Transverse colon (tissue), 4 donors: ENCODE measurements at regions not wholly inside any gene's neighbourhood (a gene's known extent, or its start where the extent isn't known, plus 50 kb on each side); places are given as distances from the start of the nearest gene placed in this dataset.

Experiments
- DNase-seq: peaks from one replicate; pipeline ENCODE4 v3.0.0-alpha.2; 2019
- H3K27ac ChIP-seq, 4 donors: fragments of 200-600 bp; sonication (generic); 2 replicates each; pipeline ENCODE4 v1.5.1; 2016 to 2018; ENCODE audit warnings: inconsistent platforms in 4 of 4
- H3K27me3 ChIP-seq: fragments of 200-600 bp; sonication (generic); 2 replicates; pipeline ENCODE4 v1.5.1; 2017; ENCODE audit warnings: inconsistent platforms
- H3K36me3 ChIP-seq, 4 donors: fragments of 200-600 bp; sonication (generic); 2 replicates each; pipeline ENCODE4 v1.5.1; 2017 to 2019; ENCODE audit warnings: inconsistent platforms in 4 of 4
- H3K4me1 ChIP-seq, 4 donors: fragments of 200-600 bp; sonication (generic); 2 replicates each; pipeline ENCODE4 v1.5.1; 2017 to 2020; ENCODE audit warnings: inconsistent platforms in 4 of 4
- H3K4me3 ChIP-seq, 4 donors: fragments of 200-600 bp; sonication (generic); 1 replicate in 1 of 4; 2 replicates in 3 of 4; pipeline versions ENCODE4 v1.5.1 to v1.6.1; 2017 to 2019; ENCODE audit warnings: inconsistent platforms in 4 of 4
- H3K9me3 ChIP-seq, 2 donors: fragments of 200-600 bp; sonication (generic); 2 replicates each; pipeline ENCODE4 v1.5.1; 2017 to 2019; ENCODE audit warnings: inconsistent platforms in 2 of 2
- EP300 ChIP-seq: sonication (generic); formaldehyde crosslinking; IDR thresholded peaks from one replicate; pipeline ENCODE4 v1.6.1; 2017; ENCODE audit warnings: antibody characterized with exemption, low read depth
- POLR2A ChIP-seq: fragments of 450-650 bp; IDR thresholded peaks from one replicate; pipeline ENCODE4 v1.6.1; 2016; ENCODE audit warnings: antibody characterized with exemption, mild to moderate bottlenecking, moderate library complexity
- POLR2AphosphoS5 ChIP-seq, 3 donors: sonication (generic); formaldehyde crosslinking; IDR thresholded peaks; one replicate each; pipeline ENCODE4 v1.6.1; 2016; ENCODE audit warnings: antibody characterized with exemption in 3 of 3
- WGBS, 2 donors: methylation state at CpG; one replicate each; pipeline ENCODE4 v1.1.5; 2018; ENCODE audit warnings: low coverage in 1 of 2; 5-methylcytosine and 5-hydroxymethylcytosine counted together
- in situ Hi-C, 4 donors: fragments of 200-750 bp; cut with MboI; loops; one replicate each; pipeline versions ENCODE4 v1.15.0 to v1.15.1; 2017; ENCODE audit warnings: low sequenced_read_pairs in 3 of 4, low pct_ligation_motif_present in 1 of 4, low pct_unique_long_range_greater_than_20kb in 1 of 4
- intact Hi-C: fragments of 100-400 bp; cut with DNase I; formaldehyde crosslinking; loops from one replicate; pipeline ENCODE4 v1.15.1; 2023; ENCODE audit warnings: low total_unique reads
- TF ChIP-seq, protein P1 (sequence below), 5 experiments: fragments of 200-600 bp in 3 of 5; fragments of 450-650 bp in 2 of 5; sonication (generic) in 3 of 5; IDR thresholded peaks; 1 replicate in 2 of 5; 2 replicates in 3 of 5; pipeline ENCODE4 v1.5.1; 2016 to 2017; ENCODE audit warnings: antibody characterized with exemption in 5 of 5, inconsistent platforms in 3 of 5, mild to moderate bottlenecking in 2 of 5, moderate library complexity in 1 of 5

- no peak for TF ChIP-seq POLR2A
- no peak for TF ChIP-seq EP300
- TF ChIP-seq, protein P1, sequence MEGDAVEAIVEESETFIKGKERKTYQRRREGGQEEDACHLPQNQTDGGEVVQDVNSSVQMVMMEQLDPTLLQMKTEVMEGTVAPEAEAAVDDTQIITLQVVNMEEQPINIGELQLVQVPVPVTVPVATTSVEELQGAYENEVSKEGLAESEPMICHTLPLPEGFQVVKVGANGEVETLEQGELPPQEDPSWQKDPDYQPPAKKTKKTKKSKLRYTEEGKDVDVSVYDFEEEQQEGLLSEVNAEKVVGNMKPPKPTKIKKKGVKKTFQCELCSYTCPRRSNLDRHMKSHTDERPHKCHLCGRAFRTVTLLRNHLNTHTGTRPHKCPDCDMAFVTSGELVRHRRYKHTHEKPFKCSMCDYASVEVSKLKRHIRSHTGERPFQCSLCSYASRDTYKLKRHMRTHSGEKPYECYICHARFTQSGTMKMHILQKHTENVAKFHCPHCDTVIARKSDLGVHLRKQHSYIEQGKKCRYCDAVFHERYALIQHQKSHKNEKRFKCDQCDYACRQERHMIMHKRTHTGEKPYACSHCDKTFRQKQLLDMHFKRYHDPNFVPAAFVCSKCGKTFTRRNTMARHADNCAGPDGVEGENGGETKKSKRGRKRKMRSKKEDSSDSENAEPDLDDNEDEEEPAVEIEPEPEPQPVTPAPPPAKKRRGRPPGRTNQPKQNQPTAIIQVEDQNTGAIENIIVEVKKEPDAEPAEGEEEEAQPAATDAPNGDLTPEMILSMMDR (IDR thresholded peaks at IDR 0.05) = no peak
- no peak for TF ChIP-seq POLR2AphosphoS5 (IDR thresholded peaks at IDR 0.05)
- intact Hi-C loops = no loop called here
- H3K9me3 ChIP-seq = no peaks in the 10 kb centered on the region
Observed at GRCh38 chr13:63540061-63540460, 2124.4 kb upstream of the PCDH20 start.

GRCh38 chr13:63517371-63517770 is 2101.7 kb upstream of the PCDH20 start:
- 57 to 68% methylated on average over 8 to 9 of the region's 9 CpGs for WGBS, 2 donors
- in situ Hi-C loops (no loop called here), intact Hi-C loops (no loop called here)
- Histone ChIP-seq H3K9me3 (no peaks in the 10 kb centered on the region), H3K4me3 (no peak overlapping the region), H3K4me1 (no peaks in the 10 kb centered on the region), H3K36me3 (no peaks in the 10 kb centered on the region), H3K27ac (no peak overlapping the region), H3K27me3 (no peaks in the 10 kb centered on the region)
- no peak for DNase-seq
- no peak for TF ChIP-seq POLR2A
- no peak for TF ChIP-seq POLR2AphosphoS5 (IDR thresholded peaks at IDR 0.05)
- TF ChIP-seq, protein P1 (IDR thresholded peaks at IDR 0.05) = no peak
- no peak for TF ChIP-seq EP300

More at GRCh38 chr13:63540061-63540460, 2124.4 kb upstream of the PCDH20 start:
- in situ Hi-C loops = no loop called here
- Histone ChIP-seq H3K27me3 (no peaks in the 10 kb centered on the region), H3K4me1 (no peaks in the 10 kb centered on the region), H3K27ac (no peak overlapping the region), H3K4me3 (no peak overlapping the region), H3K36me3 (no peaks in the 10 kb centered on the region)
- 27 to 35% methylated on average over 1 of the region's 1 CpG for WGBS, 2 donors
- no peak for DNase-seq

DNA sequence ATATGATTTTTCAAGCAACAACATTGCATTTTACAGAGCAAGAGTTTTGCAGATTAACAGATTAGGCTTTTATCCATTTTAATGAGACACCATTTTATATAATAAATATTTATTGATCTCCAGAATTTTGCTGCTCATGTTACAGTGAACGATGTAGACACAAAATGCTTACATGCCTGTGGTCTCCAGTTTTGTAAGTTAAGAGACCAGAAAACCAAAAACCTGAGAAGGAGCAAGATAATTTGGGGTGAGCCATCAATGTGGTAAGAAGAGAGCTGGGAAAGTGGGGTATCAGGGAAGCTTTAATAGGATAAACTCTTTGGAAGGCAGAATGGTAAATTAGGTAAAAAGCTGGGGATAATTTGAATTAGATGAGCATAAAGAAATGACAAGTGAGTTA is 2100.5 kb upstream of the PCDH20 start:
- H3K4me3 ChIP-seq = no peak overlapping the region
- intact Hi-C loops (no loop called here), in situ Hi-C loops (no loop called here)
- TF ChIP-seq POLR2A = no peak
- no peak for TF ChIP-seq POLR2AphosphoS5 (IDR thresholded peaks at IDR 0.05)
- TF ChIP-seq, protein P1 (IDR thresholded peaks at IDR 0.05) = no peak
- no peak for TF ChIP-seq EP300
- no peak for DNase-seq
- no peaks in the 10 kb centered on the region for H3K9me3 ChIP-seq
- H3K4me1 ChIP-seq = no peaks in the 10 kb centered on the region
- H3K36me3 ChIP-seq = no peaks in the 10 kb centered on the region
- no peaks in the 10 kb centered on the region for H3K27me3 ChIP-seq
- no peak overlapping the region for H3K27ac ChIP-seq
- WGBS, 2 donors = 73 to 100% methylated on average over 1 of the region's 1 CpG

DNA sequence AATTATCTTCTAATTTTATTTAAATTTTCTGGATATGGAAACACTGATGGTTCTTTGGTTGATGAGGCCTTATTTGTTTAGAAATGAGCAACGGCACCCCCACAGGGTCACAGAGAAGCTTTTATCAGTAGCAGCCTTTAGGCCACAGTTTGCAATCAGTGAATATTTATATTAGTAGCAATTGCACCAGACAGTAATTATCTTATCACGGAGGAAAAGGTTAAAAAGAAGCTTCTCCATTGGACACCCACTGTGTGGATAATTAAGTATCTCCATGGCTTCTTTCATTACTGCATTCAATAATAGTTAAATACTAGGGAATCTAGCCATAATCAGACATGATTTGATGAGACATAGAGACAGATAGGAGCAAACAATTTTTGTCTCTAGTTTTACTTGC is 2099.2 kb upstream of the PCDH20 start:
- in situ Hi-C loops = no loop called here
- 59 to 61% methylated on average over 2 of the region's 2 CpGs for WGBS, 2 donors
- intact Hi-C loops = no loop called here

More for the DNA sequence above, 2099.2 kb upstream of the PCDH20 start:
- Histone ChIP-seq H3K9me3 (no peaks in the 10 kb centered on the region), H3K36me3 (no peaks in the 10 kb centered on the region), H3K4me3 (no peak overlapping the region), H3K27ac (no peak overlapping the region), H3K27me3 (no peaks in the 10 kb centered on the region), H3K4me1 (no peaks in the 10 kb centered on the region)
- DNase-seq = no peak
- TF ChIP-seq EP300 = no peak
- TF ChIP-seq, protein P1 (IDR thresholded peaks at IDR 0.05) = no peak
- no peak for TF ChIP-seq POLR2A
- no peak for TF ChIP-seq POLR2AphosphoS5 (IDR thresholded peaks at IDR 0.05)
